ENCODE measurements at regions not wholly inside any gene's neighbourhood (a gene's known extent, or its start where the extent isn't known, plus 50 kb on each side); places are given as distances from the start of the nearest gene placed in this dataset.

- no peak for TF ChIP-seq ZNF281 (CRISPR knock-in tag; IDR thresholded peaks at IDR 0.05; ENCODE audit: borderline replicate concordance)
- no peak for TF ChIP-seq CAMTA2 (CRISPR knock-in tag; IDR thresholded peaks at IDR 0.05; ENCODE audit: borderline replicate concordance)
- TF ChIP-seq ZBTB49 (CRISPR knock-in tag; IDR thresholded peaks at IDR 0.05; ENCODE audit: borderline replicate concordance): no peak
- TF ChIP-seq THAP11 (CRISPR knock-in tag; IDR thresholded peaks at IDR 0.05): no peak
- no peak for TF ChIP-seq ZNF264 (CRISPR knock-in tag; IDR thresholded peaks at IDR 0.05)
Measured at GRCh38 chr19:41515015-41515652, 60.8 kb upstream of the CEACAM21 start (continued).
